Fibroblast of lung (primary cell): ENCODE measurements at regions not wholly inside any gene's neighbourhood (a gene's known extent, or its start where the extent isn't known, plus 50 kb on each side); places are given as distances from the start of the nearest gene placed in this dataset.
"Not testable (repeated sequence)": the region's sequence is repeated elsewhere in the genome, so short reads cannot be mapped to it uniquely, and the experiment has no call there.

Experiments used
- DNase-seq, 2 donors: peaks; one replicate each; pipeline versions ENCODE4 v3.0.0 to v3.0.0-alpha.2; 2010; ENCODE audit warnings: low read depth in 2 of 2
- H2AFZ ChIP-seq: 2 replicates; pipeline ENCODE4 v1.5.1; 2012; ENCODE audit warnings: low read length, control low read depth, inconsistent platforms
- H3K27ac ChIP-seq: 2 replicates; pipeline ENCODE4 v1.5.1; 2011; ENCODE audit warnings: low read length, control low read depth; ENCODE audit not compliant: insufficient read depth
- H3K27me3 ChIP-seq: 2 replicates; pipeline ENCODE4 v1.5.1; 2011; ENCODE audit warnings: mild to moderate bottlenecking, low read length; ENCODE audit not compliant: control insufficient read depth, insufficient read depth
- H3K36me3 ChIP-seq: 2 replicates; pipeline ENCODE4 v1.5.1; 2011; ENCODE audit warnings: low read length; ENCODE audit not compliant: control insufficient read depth, insufficient read depth
- H3K4me1 ChIP-seq: 2 replicates; pipeline ENCODE4 v1.5.1; 2011; ENCODE audit warnings: low read length; ENCODE audit not compliant: control insufficient read depth, insufficient read depth; ENCODE audit errors: extremely low read depth
- H3K4me2 ChIP-seq: 2 replicates; pipeline ENCODE4 v1.5.1; 2011; ENCODE audit warnings: low read length, control low read depth; ENCODE audit not compliant: insufficient read depth; ENCODE audit errors: extremely low read depth
- H3K4me3 ChIP-seq, 4 experiments: fragments of 200-600 bp in 1 of 4; sonication (generic) in 1 of 4; replicated peaks in 1 of 4; 2 replicates each; pipeline ENCODE4 v1.5.1; 2011 to 2016; ENCODE audit warnings: low read length in 4 of 4, low read depth in 3 of 4, mild to moderate bottlenecking in 3 of 4, control low read depth in 2 of 4, inconsistent platforms in 1 of 4, mixed read lengths in 1 of 4; ENCODE audit not compliant: insufficient read depth in 1 of 4; ENCODE audit errors: control extremely low read depth in 1 of 4
- H3K79me2 ChIP-seq: 2 replicates; pipeline ENCODE4 v1.5.1; 2012; ENCODE audit warnings: mild to moderate bottlenecking, low read length, inconsistent platforms; ENCODE audit not compliant: control insufficient read depth, insufficient read depth
- H3K9ac ChIP-seq: 2 replicates; pipeline ENCODE4 v1.5.1; 2011; ENCODE audit warnings: mild to moderate bottlenecking, low read length, control low read depth; ENCODE audit not compliant: insufficient read depth
- H3K9me3 ChIP-seq: 2 replicates; pipeline ENCODE4 v1.5.1; 2012; ENCODE audit warnings: low read depth, low read length; ENCODE audit not compliant: control insufficient read depth, insufficient read depth
- H4K20me1 ChIP-seq: 2 replicates; pipeline ENCODE4 v1.5.1; 2011; ENCODE audit warnings: low read length; ENCODE audit not compliant: control insufficient read depth, insufficient read depth; ENCODE audit errors: extremely low read depth
- CTCF ChIP-seq, 2 donors: IDR thresholded peaks in 1 of 2; conservative IDR thresholded peaks in 1 of 2; 1 replicate in 1 of 2; 2 replicates in 1 of 2; pipeline ENCODE4 v1.5.1; 2011 to 2012; ENCODE audit warnings: low read length in 2 of 2, control low read depth in 1 of 2, inconsistent platforms in 1 of 2, low read depth in 1 of 2, mild to moderate bottlenecking in 1 of 2
- EZH2 ChIP-seq: IDR thresholded peaks from 2 replicates; pipeline ENCODE4 v1.5.1; 2012; ENCODE audit warnings: low read length, control low read depth, mild to moderate bottlenecking; ENCODE audit errors: missing control alignments

GRCh38 chrX:848386-848785, 217.8 kb downstream of the SHOX start:
- DNase-seq = no peak
- Histone ChIP-seq H4K20me1 (no peaks in the 10 kb centered on the region), H3K27ac (no peak overlapping the region), H2AFZ (no peak overlapping the region), H3K4me1 (no peaks in the 10 kb centered on the region), H3K9me3 (no peaks in the 10 kb centered on the region), H3K4me3 (no peak overlapping the region), H3K79me2 (no peaks in the 10 kb centered on the region), H3K36me3 (no peaks in the 10 kb centered on the region), H3K27me3 (no peaks in the 10 kb centered on the region), H3K9ac (no peak overlapping the region), H3K4me2 (no peak overlapping the region)
- TF ChIP-seq EZH2 = no peak
- no peak for TF ChIP-seq CTCF (conservative IDR thresholded peaks at IDR 0.05 in 1 of 2, IDR thresholded peaks at IDR 0.05 in 1 of 2; ENCODE audit: low read depth in 1 of 2, low read length in 2 of 2)

GRCh38 chrX:843306-843705, 212.7 kb downstream of the SHOX start:
- Histone ChIP-seq H3K4me3 (no peak overlapping the region), H3K27ac (no peak overlapping the region), H3K4me2 (no peak overlapping the region), H3K79me2 (no peaks in the 10 kb centered on the region), H3K4me1 (no peaks in the 10 kb centered on the region), H3K36me3 (no peaks in the 10 kb centered on the region), H3K27me3 (no peaks in the 10 kb centered on the region), H4K20me1 (no peaks in the 10 kb centered on the region), H2AFZ (no peak overlapping the region), H3K9ac (no peak overlapping the region), H3K9me3 (no peaks in the 10 kb centered on the region)
- DNase-seq = no peak
- TF ChIP-seq CTCF (conservative IDR thresholded peaks at IDR 0.05 in 1 of 2, IDR thresholded peaks at IDR 0.05 in 1 of 2; ENCODE audit: low read depth in 1 of 2, low read length in 2 of 2) (no peak), EZH2 (no peak)

- no peak overlapping the region for H3K9ac ChIP-seq
- no peaks in the 10 kb centered on the region for H3K27me3 ChIP-seq
- DNase-seq = no peak
- no peaks in the 10 kb centered on the region for H3K4me1 ChIP-seq
- no peaks in the 10 kb centered on the region for H3K79me2 ChIP-seq
- no peaks in the 10 kb centered on the region for H3K36me3 ChIP-seq
- H3K27ac ChIP-seq = no peak overlapping the region
- no peak overlapping the region for H3K4me3 ChIP-seq
- no peaks in the 10 kb centered on the region for H4K20me1 ChIP-seq
- TF ChIP-seq EZH2 (no peak), CTCF (conservative IDR thresholded peaks at IDR 0.05 in 1 of 2, IDR thresholded peaks at IDR 0.05 in 1 of 2; ENCODE audit: low read depth in 1 of 2, low read length in 2 of 2) (no peak)
- H3K4me2 ChIP-seq = no peak overlapping the region
- H3K9me3 ChIP-seq = peaks cover 1% of the 10 kb centered on the region
- H2AFZ ChIP-seq = no peak overlapping the region
Observed at GRCh38 chrX:840556-840955, 210.0 kb downstream of the SHOX start.

GRCh38 chrX:838666-839065, 208.1 kb downstream of the SHOX start:
- H3K4me3 ChIP-seq, H3K4me2 ChIP-seq, H3K27ac ChIP-seq: not testable (repeated sequence)

GRCh38 chrX:835857-836256, 205.3 kb downstream of the SHOX start:
- not testable (repeated sequence) for H3K27me3 ChIP-seq, H3K4me1 ChIP-seq, H3K27ac ChIP-seq, H3K36me3 ChIP-seq, H4K20me1 ChIP-seq, H2AFZ ChIP-seq, H3K9me3 ChIP-seq, DNase-seq, H3K4me2 ChIP-seq, H3K79me2 ChIP-seq, H3K9ac ChIP-seq, H3K4me3 ChIP-seq

More at GRCh38 chrX:838666-839065, 208.1 kb downstream of the SHOX start:
- not testable (repeated sequence) for H2AFZ ChIP-seq, H3K36me3 ChIP-seq, H3K79me2 ChIP-seq, H3K9me3 ChIP-seq, DNase-seq, H3K4me1 ChIP-seq, H3K27me3 ChIP-seq, H3K9ac ChIP-seq, H4K20me1 ChIP-seq
